DMS153 treated with DMSO at 0.1 percent for 48 hours (cell line): ENCODE measurements at regions not wholly inside any gene's neighbourhood (a gene's known extent, or its start where the extent isn't known, plus 50 kb on each side); places are given as distances from the start of the nearest gene placed in this dataset.
"Not testable (repeated sequence)": the region's sequence is repeated elsewhere in the genome, so short reads cannot be mapped to it uniquely, and the experiment has no call there.

ENCODE experiments used
- DNase-seq: peaks from one replicate; lab custom pipeline; 2025; ENCODE audit not compliant: unreplicated experiment; lab: John Stamatoyannopoulos, UW

GRCh38 chr2:94576486-94576885 lies 294.7 kb upstream of the TEKT4 start:
- DNase-seq: not testable (repeated sequence)

DNA sequence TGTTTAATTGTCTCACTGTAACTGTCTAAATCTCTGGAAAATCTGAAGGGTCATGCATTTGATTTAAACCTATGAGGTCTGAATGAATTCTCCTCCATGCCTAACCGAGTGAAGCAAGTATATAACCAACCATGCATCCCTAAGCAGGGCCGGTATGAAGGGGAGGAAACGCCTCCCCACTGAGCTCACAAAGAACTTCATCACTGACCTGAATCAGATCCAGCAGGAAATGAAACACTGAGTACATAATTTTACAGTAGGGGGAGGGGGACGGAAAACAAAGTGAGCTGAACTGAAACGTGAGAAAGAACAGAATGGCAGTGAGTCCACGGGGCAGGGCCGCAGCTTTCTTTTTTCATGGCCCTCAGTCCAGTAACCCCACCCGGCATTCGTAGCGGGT lies 294.1 kb upstream of the TEKT4 start:
- peak; percentile 15 for DNase-seq

DNA sequence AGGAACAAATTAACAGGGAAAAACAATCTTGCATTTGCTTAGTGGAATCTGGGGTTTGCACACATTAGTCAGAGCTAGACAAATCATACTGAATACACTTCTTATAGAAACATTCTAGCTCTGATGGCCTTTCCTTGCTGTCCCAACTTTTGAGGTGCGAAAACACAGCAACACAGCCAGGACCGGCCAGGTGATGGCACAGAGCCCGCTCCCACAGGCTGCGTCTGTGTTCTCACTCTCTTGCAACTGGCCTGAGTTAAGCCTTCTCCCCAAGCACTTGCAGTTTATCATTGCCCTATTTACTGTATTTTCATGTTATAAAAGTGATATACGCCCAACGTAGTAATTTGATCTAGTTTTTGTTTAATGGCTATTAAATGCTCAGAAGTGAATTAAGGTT lies 292.0 kb upstream of the TEKT4 start:
- DNase-seq: not testable (repeated sequence)

DNA sequence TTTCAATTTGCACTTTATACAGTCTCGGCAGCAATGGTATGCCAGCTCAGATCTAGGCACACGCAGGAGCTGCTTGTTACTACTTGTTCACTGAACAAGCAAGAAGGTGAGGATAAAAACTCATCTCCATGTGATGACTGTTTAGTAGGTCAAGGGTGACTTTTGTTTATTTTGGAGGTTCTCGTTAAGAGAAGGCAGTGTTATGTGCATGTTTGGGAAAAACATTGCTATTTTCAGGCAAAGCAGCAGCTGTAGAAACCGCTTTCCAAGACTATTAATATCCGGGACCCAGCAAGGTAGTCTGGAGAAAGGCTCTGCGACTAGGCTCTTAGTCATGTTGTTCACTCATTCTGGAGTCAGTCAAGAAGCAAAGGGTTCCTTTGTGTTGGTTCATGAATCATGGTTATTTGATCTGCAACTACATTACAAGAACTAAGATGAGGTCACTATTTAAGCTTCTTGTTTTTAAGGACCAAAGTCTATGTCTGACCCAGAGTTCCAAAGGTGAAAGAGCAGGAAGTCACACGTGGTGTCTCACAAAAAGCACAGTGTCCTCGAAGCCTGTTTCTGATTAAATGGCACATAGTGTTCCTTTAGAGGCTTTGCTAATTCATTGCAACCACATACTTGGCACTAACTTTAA lies 288.0 kb upstream of the TEKT4 start:
- not testable (repeated sequence) for DNase-seq

- DNase-seq: not testable (repeated sequence)
These were observed 286.7 kb upstream of the TEKT4 start for GRCh38 chr2:94584569-94584968.

- not testable (repeated sequence) for DNase-seq
These were observed 284.9 kb upstream of the TEKT4 start for GRCh38 chr2:94586032-94586982.

GRCh38 chr2:94587042-94587441 lies 284.2 kb upstream of the TEKT4 start:
- not testable (repeated sequence) for DNase-seq

DNA sequence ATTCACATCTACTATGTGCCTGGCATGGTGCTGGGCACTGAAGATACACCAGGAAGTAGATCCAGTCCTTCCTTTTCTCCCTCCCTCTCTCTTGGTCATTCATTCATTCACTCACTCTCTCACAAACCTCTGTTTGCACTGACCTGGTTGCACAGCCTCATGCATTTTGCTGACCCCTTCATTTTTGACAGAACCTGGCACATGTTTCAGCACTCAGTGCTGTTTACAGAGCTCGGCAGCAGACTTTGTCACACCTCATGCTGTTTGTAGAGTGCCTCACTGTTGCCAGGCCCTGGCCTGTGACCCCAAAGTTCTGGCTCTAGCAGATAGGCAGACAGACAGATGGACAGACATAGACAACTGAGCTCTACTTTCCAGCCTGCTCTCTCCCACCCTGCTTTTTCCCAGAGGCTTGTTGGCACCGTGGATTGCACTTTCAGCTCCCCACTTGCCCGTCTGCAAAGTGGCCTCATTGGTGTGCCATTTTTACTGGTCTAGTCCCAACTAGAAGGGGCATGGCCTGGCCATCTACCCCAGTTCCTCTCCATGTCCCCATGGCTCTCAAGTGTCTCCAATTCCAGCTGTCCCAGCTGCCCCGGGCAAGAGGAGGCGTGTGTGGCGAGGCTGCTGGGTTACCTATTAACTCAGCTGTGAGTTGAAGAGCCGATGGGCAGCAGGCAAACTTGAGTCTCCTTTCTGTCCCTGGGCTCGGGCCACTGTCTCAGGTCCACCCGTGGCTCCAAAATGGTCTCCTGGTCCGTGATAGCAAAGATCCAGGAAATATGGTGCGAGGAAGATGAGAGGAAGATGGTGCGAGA lies 277.0 kb upstream of the TEKT4 start:
- not testable (repeated sequence) for DNase-seq

DNA sequence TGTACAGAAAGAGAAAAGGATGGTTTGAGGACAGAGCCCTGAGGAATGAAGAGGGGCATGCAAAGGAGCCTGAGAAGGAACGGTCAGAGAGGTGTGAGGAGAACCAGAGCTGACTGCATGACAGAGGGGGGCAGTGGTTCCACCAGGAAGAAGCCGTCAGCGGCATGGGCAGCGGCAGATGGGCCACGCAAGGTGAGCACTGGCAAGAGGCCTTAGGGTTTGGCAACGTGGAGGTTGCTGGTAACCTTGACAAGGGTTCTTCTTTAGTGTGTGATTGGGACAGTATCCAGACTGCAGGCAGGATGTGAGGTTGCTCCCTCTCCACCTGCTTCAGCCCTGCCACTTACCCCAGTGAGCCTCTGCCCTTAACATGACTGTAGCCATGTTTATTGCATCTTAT lies 275.3 kb upstream of the TEKT4 start:
- not testable (repeated sequence) for DNase-seq

- not testable (repeated sequence) for DNase-seq
These were observed 273.0 kb upstream of the TEKT4 start for GRCh38 chr2:94598075-94598713.

DNA sequence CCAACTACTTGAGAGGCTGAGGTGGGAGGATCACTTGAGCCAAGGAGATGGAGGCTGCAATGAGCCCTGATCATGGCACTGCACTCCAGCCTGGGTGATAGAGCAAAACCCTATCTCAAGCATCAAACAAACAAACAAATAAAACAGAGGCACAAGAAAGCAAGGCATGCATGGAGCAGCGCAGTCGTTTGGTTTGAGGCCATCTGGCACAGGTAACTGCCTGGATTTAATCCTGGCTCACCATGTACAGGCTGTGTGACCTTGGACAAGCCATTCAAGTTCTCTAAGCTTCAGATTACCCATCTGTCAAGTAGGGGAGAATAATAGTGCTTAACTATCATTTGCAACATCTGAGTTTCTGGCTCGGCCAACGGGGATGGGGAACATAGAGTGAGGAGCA lies 270.3 kb upstream of the TEKT4 start:
- not testable (repeated sequence) for DNase-seq

- DNase-seq: no peak
These were observed 268.8 kb upstream of the TEKT4 start for GRCh38 chr2:94602466-94602865.

DNA sequence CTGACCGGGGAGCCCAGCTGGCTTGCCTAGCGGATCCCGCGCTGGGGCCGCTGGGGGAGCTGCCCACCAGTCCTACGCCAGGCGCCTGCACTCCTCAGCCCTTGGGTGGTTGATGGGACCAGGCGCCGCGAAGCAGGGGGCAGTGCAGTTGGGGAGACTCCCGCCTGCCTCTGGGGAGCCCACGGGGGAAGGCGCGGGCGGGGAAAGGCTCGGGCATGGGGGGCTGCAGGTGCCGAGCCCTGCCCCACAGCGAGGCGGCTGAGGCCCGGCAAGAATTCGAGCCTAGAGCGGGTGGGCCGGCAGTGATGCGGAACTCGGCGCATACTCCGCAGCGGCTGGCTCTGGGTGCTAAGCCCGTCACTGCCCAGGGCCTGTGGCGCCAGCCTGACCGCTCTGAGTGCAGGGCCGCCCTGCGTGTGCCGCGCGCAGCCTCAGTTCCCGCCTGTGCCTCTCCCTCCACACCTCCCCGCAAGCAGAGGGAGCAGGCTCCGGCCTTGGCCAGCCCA lies 249.1 kb upstream of the TEKT4 start:
- no peak for DNase-seq

DNA sequence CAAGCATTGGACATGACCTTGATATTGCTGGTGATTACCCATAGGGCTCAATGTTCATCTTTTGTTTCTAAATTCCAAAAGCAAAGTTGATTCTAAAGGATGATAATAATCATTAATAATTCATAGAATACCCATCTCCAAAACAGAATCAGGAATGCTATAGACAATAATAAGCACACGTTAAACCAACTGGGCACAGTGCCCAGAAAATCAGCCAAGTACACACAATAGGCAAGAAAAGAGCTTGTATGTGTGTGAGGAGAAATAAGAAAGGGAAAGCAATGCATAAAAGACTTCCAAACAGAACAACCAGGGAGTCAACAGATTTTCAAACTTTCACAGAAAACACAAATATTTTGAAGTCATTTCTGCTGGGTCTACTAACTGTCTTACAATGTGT lies 242.3 kb upstream of the TEKT4 start:
- DNase-seq: not testable (repeated sequence)

DNA sequence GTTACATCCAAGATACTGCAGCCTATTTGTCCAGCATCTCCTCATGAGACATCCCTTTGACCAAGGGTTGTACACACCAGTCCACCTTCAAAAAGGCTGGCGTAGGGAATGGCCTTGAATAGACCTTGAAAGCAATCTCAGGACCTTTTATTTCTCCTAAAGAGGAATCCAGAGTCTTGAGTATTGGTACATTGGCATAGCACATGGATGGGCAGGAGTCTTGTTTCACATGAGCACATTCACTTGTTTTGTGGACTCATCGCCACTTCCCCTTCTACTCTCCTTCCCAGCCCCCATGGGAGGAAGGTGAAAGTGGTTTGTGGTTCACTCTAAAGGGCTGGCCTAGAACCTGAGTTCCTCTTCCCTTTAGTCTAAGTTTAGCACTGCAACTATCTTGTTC lies 229.8 kb upstream of the TEKT4 start:
- not testable (repeated sequence) for DNase-seq

DNA sequence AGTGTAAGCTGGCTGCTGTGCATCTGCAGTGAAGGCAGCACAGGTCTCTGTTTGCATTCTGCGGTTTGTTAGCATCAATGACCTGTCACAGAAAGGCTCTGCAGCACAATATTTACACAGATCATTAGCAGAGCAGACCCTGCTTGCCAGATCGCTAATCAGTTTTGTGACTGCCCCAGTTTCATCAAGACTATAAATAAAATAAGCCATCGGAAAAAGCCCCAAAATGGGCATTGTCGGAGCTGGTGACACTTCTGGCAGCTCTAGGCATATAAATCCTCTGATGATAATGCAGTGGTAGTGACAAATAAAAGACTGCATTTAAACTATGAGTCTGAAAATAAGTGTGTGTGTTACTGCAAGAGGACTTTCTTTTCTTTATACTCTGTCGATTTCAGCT lies 219.1 kb upstream of the TEKT4 start:
- not testable (repeated sequence) for DNase-seq

DNA sequence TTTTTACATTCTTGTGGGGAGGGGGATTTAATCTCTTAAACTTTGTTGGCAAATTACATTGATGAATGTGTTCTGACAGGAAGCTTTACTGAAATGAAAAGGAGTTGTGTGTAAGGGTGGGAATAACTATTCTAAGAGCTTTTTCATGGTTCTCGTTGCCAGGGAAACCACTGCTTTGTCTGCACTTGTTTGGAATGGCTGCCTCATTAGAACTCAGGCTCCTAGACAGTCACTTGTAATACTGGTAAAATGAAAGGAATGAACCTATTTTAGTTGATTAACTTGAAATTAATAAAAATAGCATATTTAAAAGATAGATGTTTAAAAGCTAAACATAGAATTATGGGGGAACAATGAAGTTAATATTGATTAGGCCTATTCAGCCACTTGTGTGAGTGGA lies 201.4 kb upstream of the TEKT4 start:
- DNase-seq: not testable (repeated sequence)

- not testable (repeated sequence) for DNase-seq
These were observed 177.0 kb upstream of the TEKT4 start for GRCh38 chr2:94694236-94694635.

- DNase-seq: not testable (repeated sequence)
These were observed 162.2 kb upstream of the TEKT4 start for GRCh38 chr2:94708982-94709381.

DNA sequence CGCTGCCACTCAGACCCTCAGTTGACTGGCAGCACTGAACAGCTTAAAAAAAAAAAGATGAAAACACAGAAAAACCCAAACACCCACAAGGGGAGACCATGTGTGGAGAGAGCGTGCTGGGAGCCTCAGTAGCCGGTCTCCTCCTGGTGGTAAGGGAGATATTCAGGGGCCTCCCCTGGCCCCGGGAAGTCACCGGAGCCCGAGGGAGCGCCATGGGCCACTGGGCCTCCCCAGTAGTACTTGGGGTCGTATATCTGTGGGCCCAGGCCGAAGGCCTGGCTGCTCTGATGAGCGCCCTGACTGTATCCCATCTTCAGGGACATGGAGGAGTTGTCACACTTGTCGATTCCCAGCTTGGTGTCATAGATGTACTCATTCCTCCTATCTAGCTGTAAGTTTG lies 145.7 kb upstream of the TEKT4 start:
- no peak for DNase-seq

- DNase-seq: not testable (repeated sequence)
These were observed 135.7 kb upstream of the TEKT4 start for GRCh38 chr2:94735536-94735935.
